Left lung (tissue), 4 donors: ENCODE measurements at regions not wholly inside any gene's neighbourhood (a gene's known extent, or its start where the extent isn't known, plus 50 kb on each side); places are given as distances from the start of the nearest gene placed in this dataset.

ENCODE experiments used
- ATAC-seq: fragments of 200-7000 bp; cut with Tn5 transposase; one replicate; pipeline ENCODE4 v1.9.1; 2020; ENCODE audit warnings: moderate library complexity
- DNase-seq, 4 donors: peaks; one replicate each; pipeline ENCODE4 v3.0.0-alpha.2; 2013 to 2020
- H3K27ac ChIP-seq, 2 donors: fragments of 200-600 bp; sonication (generic) in 1 of 2; one replicate each; pipeline versions ENCODE4 v1.5.0 to v1.8.0; 2020 to 2021
- H3K27me3 ChIP-seq, 2 donors: fragments of 200-600 bp; sonication (generic) in 1 of 2; one replicate each; pipeline versions ENCODE4 v1.5.0 to v1.8.0; 2020 to 2021
- H3K36me3 ChIP-seq, 2 donors: fragments of 200-600 bp; sonication (generic) in 1 of 2; one replicate each; pipeline versions ENCODE4 v1.5.0 to v1.8.0; 2020 to 2021
- H3K4me1 ChIP-seq, 2 donors: fragments of 200-600 bp; one replicate each; pipeline ENCODE4 v1.8.0; 2021
- H3K4me3 ChIP-seq, 2 donors: fragments of 200-600 bp; sonication (generic) in 1 of 2; one replicate each; pipeline versions ENCODE4 v1.5.0 to v1.8.0; 2020 to 2021; ENCODE audit warnings: mild to moderate bottlenecking in 1 of 2
- H3K9me3 ChIP-seq, 2 donors: fragments of 200-600 bp; sonication (generic) in 1 of 2; one replicate each; pipeline versions ENCODE4 v1.5.0 to v1.8.0; 2020 to 2021
- CTCF ChIP-seq, 2 donors: fragments of 200-600 bp; sonication (generic) in 1 of 2; IDR thresholded peaks; one replicate each; pipeline versions ENCODE4 v1.5.0 to v1.8.0; 2021; ENCODE audit warnings: antibody characterized with exemption in 2 of 2
- intact Hi-C, 2 donors: fragments of 100-400 bp; cut with DNase I; formaldehyde crosslinking; loops; one replicate each; pipeline versions ENCODE4 v1.11.2 to v1.14.2; 2022
- donor health status: DM: no; HTN: yes; CAD: no.
- donor health status: DM: no; HTN: no; CAD: no.

GRCh38 chr11:123330948-123331347 is 99.1 kb upstream of the GRAMD1B start:
- Histone ChIP-seq H3K9me3 (no peaks in the 10 kb centered on the region), H3K4me3 (no peak overlapping the region), H3K4me1 (no peaks in the 10 kb centered on the region), H3K27me3 (no peaks in the 10 kb centered on the region), H3K27ac (no peak overlapping the region), H3K36me3 (no peaks in the 10 kb centered on the region)
- no peak for TF ChIP-seq CTCF (IDR thresholded peaks at IDR 0.05)
- no peak for DNase-seq
- intact Hi-C loops = no loop called here
- no peak for ATAC-seq

- no peak for TF ChIP-seq CTCF (IDR thresholded peaks at IDR 0.05)
- Histone ChIP-seq H3K4me3 (no peak overlapping the region), H3K27ac (no peak overlapping the region), H3K27me3 (no peaks in the 10 kb centered on the region), H3K9me3 (no peaks in the 10 kb centered on the region), H3K36me3 (no peaks in the 10 kb centered on the region), H3K4me1 (no peaks in the 10 kb centered on the region)
- DNase-seq (no peak), ATAC-seq (no peak)
- intact Hi-C loops = no loop called here
Observed at GRCh38 chr11:123330471-123330870, 99.6 kb upstream of the GRAMD1B start.

- Histone ChIP-seq H3K4me1 (no peaks in the 10 kb centered on the region), H3K4me3 (no peak overlapping the region), H3K27ac (no peak overlapping the region), H3K36me3 (no peaks in the 10 kb centered on the region), H3K9me3 (no peaks in the 10 kb centered on the region), H3K27me3 (no peaks in the 10 kb centered on the region)
- no peak for TF ChIP-seq CTCF (IDR thresholded peaks at IDR 0.05)
- intact Hi-C loops = no loop called here
- no peak for ATAC-seq
- DNase-seq = no peak
Observed at GRCh38 chr11:123330071-123330470, 100.0 kb upstream of the GRAMD1B start.

GRCh38 chr11:123328281-123328867 is 101.7 kb upstream of the GRAMD1B start:
- H3K27ac ChIP-seq = no peak overlapping the region
- ATAC-seq = no peak
- no peaks in the 10 kb centered on the region for H3K4me1 ChIP-seq
- H3K9me3 ChIP-seq = no peaks in the 10 kb centered on the region
- no peaks in the 10 kb centered on the region for H3K27me3 ChIP-seq
- no peaks in the 10 kb centered on the region for H3K36me3 ChIP-seq
- no peak overlapping the region for H3K4me3 ChIP-seq
- intact Hi-C loops = no loop called here
- no peak for TF ChIP-seq CTCF (IDR thresholded peaks at IDR 0.05)
- no peak for DNase-seq

- H3K4me1 ChIP-seq = no peaks in the 10 kb centered on the region
- no peak for DNase-seq
- TF ChIP-seq CTCF (IDR thresholded peaks at IDR 0.05) = no peak
- H3K4me3 ChIP-seq = no peak overlapping the region
- H3K27me3 ChIP-seq = no peaks in the 10 kb centered on the region
- no peak overlapping the region for H3K27ac ChIP-seq
- H3K9me3 ChIP-seq = no peaks in the 10 kb centered on the region
- intact Hi-C loops = no loop called here
- no peaks in the 10 kb centered on the region for H3K36me3 ChIP-seq
- no peak for ATAC-seq
Observed at GRCh38 chr11:123325533-123325932, 104.5 kb upstream of the GRAMD1B start.
